ENCODE measurements at regions not wholly inside any gene's neighbourhood (a gene's known extent, or its start where the extent isn't known, plus 50 kb on each side); places are given as distances from the start of the nearest gene placed in this dataset.

DNA sequence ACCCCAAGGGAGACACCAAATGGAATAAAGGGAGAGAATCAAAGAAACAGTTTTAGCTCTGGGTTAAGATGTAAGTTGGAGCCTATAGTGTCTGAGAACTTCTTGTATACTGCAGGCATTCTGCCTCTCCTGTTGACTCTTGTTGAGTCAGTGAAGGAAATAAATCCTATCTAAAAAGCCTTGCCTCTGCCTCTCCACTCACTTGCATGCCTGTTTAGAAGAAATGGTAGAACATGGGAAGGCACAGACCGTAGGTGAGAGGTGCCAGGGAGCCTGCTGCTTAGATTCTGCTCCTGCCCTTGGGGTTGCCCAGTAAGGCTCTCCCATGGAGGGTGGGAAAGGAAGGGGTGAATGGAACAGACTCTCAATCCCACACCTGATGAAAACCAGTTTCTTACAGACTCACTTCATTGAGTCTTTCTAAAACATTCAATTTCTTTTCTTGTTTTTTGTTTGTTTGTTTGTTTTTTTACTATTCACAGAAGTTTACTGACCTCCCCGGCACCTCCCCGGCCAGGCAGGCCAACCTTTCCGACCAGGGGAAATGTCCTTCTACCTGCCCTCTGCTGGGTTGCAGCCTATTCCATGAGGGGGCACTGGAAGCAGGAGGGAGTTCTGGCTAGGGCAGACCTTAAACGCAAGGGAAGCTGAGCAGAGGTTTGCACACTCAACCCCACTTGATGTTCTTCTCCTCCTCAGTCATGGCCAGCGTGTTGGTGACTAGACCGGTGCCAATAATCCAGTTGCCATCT, 211.7 kb upstream of the WSB1 start:
- DNase-seq (ENCODE audit: low spot score) = no peak
- TF ChIP-seq, protein P1, sequence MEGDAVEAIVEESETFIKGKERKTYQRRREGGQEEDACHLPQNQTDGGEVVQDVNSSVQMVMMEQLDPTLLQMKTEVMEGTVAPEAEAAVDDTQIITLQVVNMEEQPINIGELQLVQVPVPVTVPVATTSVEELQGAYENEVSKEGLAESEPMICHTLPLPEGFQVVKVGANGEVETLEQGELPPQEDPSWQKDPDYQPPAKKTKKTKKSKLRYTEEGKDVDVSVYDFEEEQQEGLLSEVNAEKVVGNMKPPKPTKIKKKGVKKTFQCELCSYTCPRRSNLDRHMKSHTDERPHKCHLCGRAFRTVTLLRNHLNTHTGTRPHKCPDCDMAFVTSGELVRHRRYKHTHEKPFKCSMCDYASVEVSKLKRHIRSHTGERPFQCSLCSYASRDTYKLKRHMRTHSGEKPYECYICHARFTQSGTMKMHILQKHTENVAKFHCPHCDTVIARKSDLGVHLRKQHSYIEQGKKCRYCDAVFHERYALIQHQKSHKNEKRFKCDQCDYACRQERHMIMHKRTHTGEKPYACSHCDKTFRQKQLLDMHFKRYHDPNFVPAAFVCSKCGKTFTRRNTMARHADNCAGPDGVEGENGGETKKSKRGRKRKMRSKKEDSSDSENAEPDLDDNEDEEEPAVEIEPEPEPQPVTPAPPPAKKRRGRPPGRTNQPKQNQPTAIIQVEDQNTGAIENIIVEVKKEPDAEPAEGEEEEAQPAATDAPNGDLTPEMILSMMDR (IDR thresholded peaks at IDR 0.05) = no peak
- no peak overlapping the region for H3K27ac ChIP-seq

GRCh38 chr17:27082775-27083154, 211.1 kb upstream of the WSB1 start:
- DNase-seq (ENCODE audit: low spot score) = no peak
- TF ChIP-seq, protein P1 (IDR thresholded peaks at IDR 0.05) = no peak
- Histone ChIP-seq H3K27ac (no peak overlapping the region), H3K4me3 (no peak overlapping the region)

More for the DNA sequence above, 211.7 kb upstream of the WSB1 start:
- H3K4me3 ChIP-seq = no peak overlapping the region

- TF ChIP-seq, protein P1 (IDR thresholded peaks at IDR 0.05) = no peak
- Histone ChIP-seq H3K4me3 (no peak overlapping the region), H3K27ac (no peak overlapping the region)
- DNase-seq (ENCODE audit: low spot score) = no peak
Observed at GRCh38 chr17:27083408-27084185, 210.3 kb upstream of the WSB1 start.

GRCh38 chr17:27085517-27085916, 208.4 kb upstream of the WSB1 start:
- Histone ChIP-seq H3K4me3 (no peak overlapping the region), H3K27ac (no peak overlapping the region)
- no peak for DNase-seq (ENCODE audit: low spot score)
- TF ChIP-seq, protein P1 (IDR thresholded peaks at IDR 0.05) = no peak

DNA sequence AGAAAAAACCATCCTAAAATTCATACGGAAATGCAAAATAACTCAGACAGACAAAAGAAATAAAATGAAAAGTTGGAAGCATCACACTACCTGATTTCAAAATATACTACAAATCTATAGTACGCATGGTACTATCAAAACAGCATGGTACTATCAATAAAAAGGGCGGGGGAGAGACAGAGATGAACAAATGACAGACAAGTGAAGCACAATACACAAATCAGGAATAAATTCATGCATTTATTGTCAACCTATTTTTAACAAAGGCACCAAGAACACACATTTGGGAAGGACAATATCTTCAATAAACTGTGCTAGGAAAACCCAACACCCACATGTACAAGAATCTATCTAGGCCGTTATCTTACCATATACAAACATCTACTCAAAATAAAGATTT, 207.4 kb upstream of the WSB1 start:
- Histone ChIP-seq H3K4me3 (no peak overlapping the region), H3K27ac (no peak overlapping the region)
- DNase-seq (ENCODE audit: low spot score) = no peak
- TF ChIP-seq, protein P1 (IDR thresholded peaks at IDR 0.05) = no peak

GRCh38 chr17:27087935-27088766, 205.8 kb upstream of the WSB1 start:
- Histone ChIP-seq H3K27ac (no peak overlapping the region), H3K4me3 (no peak overlapping the region)
- TF ChIP-seq, protein P1 (IDR thresholded peaks at IDR 0.05) = no peak
- no peak for DNase-seq (ENCODE audit: low spot score)
